ENCODE measurements at regions not wholly inside any gene's neighbourhood (a gene's known extent, or its start where the extent isn't known, plus 50 kb on each side); places are given as distances from the start of the nearest gene placed in this dataset.

GRCh38 chr9:109868722-109869121 is 88.7 kb downstream of the PALM2AKAP2 start:
- TF ChIP-seq POLR2AphosphoS5 (IDR thresholded peaks at IDR 0.05; ENCODE audit: low read depth, low read length) = no peak
- no peak for TF ChIP-seq POLR2A (IDR thresholded peaks at IDR 0.05; ENCODE audit: low read depth, low read length)

Data from GM12892 (cell line).